ENCODE measurements at regions not wholly inside any gene's neighbourhood (a gene's known extent, or its start where the extent isn't known, plus 50 kb on each side); places are given as distances from the start of the nearest gene placed in this dataset.
"Not testable (repeated sequence)": the region's sequence is repeated elsewhere in the genome, so short reads cannot be mapped to it uniquely, and the experiment has no call there.

GRCh38 chr20:57996465-57996864, 232.0 kb downstream of the ANKRD60 start:
- DNase-seq, result no peak

DNA sequence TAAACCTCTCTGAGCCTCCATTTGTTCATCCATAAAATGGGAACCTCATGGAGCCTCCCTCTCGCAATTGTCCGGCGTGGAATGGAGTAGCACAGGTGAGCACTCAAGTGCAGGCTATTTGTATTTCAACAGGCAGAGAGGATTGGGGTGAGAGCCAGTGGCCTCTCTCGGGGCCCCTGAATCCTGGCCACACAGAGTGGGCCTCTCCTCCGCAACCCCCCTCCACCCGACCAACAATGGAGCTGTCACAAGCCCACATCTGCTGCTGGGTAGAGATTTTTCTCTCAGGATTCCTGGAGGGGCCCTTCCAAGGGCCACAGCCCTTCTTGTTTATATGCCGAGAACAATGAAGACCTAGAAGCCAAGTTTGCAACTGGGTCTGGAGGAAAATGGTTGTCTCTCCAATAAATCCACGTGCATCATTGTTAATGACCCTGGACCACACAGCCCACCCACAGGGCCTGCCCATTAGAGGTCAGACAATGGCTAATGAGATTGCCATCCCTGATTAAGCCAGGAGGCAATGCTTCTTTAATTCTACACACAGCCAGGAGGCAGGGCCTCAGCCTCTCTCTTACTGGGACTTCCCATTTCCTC, 233.0 kb downstream of the ANKRD60 start:
- no peak for DNase-seq

DNA sequence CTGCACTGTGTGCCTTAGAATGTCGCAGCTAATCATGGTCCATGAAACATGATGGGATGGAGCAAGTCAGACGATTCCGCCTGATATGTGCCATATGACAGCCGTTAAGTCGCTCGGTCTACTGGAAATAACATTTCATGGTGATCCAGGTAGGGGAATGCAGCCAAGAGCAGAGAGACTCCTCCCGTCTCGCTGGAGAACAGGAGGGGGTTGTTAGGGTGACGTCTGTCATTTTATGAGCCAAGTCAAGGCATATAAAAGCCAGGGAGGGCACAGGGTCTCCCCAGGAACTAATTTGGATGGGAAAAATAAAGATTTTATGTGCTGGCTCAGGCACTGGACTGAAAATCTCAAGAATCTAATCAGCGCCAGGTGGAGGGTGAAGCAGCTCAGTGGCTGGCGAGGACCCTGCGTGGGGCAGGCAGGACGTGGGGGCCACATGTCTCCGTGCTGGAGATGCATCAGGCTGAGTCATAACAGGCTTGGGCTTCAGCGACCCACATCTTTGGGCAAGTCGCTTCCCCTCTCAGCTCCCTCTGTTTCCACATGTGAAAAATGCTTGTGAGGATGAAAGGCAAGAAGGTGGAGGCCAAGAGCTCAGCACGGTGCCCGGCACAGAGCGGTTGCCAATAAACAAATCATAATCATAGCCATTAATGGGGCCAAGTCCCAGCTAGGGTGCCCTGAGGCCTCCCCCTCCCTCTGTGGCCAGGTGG, 234.6 kb downstream of the ANKRD60 start:
- peak; percentile 76 for DNase-seq

DNA sequence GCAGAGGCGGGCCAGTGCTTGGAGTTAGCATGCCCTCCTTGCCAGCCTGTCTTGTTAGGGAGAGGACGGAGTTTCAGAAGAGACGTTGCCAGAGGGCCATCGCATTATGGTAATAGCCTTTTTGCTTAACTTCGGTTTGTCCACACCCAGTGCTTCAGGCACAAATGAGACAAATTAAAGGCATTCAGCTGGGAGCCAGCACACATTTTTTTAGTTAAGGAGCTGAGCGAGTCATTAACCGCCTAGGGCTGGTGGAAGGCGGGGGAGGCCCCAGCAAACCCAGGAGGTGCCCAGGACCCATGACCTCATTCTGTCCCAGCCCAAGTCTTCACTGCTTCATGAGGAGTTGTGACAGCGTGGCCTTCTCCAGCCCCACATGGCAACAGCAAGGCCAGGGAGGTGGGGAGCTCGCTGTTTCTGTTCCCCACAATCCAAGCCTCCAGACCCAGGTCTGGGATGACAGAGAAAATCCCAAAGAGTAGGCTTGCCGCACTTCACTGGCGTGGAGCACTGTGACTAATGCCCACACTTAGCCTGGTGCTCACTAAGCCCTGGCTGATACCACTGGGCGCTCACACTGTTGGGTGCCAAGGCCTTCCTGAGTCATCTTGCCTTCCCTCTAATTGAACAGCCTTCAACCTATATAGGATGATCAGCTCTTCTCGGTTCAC, 237.1 kb downstream of the ANKRD60 start:
- no peak for DNase-seq

GRCh38 chr20:57990396-57990987, 238.0 kb downstream of the ANKRD60 start:
- DNase-seq, result no peak

DNA sequence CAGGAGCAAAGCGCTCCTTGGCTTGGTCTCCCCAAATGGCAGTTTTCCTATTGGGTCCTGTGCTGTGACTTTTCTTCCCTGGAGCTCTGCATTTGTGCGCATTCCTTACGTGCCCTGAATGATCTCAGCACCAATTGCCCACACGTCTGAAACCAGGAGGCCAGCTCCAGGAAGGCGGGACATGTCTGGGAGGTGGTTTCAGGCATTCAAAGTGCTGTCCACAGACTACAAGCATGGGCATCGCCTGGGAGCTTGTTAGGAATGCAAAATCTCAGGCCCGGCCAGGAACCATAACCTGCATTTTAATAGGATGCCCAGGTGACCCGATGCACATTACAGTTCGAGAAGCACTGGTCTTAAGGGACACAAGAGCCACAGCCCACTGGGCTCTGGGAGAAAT, 239.6 kb downstream of the ANKRD60 start:
- no peak for DNase-seq

- no peak for DNase-seq
Observed at GRCh38 chr20:57988422-57988821, 240.0 kb downstream of the ANKRD60 start.

GRCh38 chr20:57987659-57988058, 240.8 kb downstream of the ANKRD60 start:
- DNase-seq, result no peak

DNA sequence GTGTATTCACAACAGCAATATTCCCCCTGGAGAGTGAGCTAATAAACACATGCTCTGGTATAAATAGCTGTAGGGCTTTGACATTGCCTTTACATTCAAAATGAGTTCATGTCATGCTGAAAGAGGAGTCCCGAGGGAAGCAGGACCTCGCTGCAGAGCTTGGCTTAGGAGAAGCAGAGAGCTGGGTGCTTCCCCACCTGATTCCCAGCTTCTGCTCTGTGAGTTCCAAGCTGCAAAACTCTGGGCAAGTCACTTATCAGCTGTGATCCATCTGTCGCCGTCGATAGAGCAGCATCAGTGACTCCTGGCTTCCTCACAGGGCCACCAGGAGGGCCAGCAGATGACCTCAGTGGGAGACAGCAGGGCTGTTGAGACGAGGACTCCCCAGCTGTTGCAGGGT, 241.8 kb downstream of the ANKRD60 start:
- no peak for DNase-seq

DNA sequence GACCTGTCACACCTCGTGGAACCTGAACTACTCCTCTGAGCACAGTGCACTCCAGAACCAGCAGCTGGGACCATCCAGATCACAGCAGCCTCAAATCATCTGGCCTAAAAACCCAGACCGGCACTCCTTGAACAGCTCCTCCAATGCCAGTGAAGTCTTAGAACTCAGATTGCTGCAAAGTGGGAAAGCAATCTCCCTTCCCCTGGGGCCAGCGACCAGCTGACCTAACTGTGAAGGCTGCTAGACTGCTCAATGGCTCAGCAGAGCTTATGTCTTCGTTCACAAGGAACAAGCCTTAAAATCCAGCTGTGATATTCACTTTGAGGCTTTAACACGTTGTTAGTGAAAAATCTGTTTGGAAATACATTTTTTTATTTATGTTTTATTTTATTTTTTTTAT, 243.2 kb downstream of the ANKRD60 start:
- DNase-seq, result no peak

GRCh38 chr20:57983082-57983481, 245.4 kb downstream of the ANKRD60 start:
- DNase-seq, result no peak

GRCh38 chr20:57980506-57980905, 247.9 kb downstream of the ANKRD60 start:
- DNase-seq, result no peak

DNA sequence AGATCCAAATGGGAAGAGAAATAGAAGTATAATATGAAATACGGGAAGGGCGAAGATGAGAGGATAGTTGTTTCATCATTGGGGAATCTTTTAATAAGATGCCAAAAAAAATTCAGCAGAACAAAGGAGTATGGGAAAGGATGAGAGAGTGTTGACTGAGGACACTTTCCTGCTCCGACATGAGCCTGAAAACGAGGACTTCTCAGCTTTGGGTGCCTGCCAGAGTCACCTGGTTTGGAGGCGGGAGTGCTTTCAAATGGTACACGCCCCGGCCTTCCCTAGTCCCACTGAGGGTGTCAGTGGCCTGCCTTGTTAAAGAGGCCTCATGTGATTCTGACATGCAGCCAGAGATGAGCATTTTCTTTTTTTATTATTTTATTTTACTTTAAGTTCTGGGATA, 250.9 kb downstream of the ANKRD60 start:
- no peak for DNase-seq

DNA sequence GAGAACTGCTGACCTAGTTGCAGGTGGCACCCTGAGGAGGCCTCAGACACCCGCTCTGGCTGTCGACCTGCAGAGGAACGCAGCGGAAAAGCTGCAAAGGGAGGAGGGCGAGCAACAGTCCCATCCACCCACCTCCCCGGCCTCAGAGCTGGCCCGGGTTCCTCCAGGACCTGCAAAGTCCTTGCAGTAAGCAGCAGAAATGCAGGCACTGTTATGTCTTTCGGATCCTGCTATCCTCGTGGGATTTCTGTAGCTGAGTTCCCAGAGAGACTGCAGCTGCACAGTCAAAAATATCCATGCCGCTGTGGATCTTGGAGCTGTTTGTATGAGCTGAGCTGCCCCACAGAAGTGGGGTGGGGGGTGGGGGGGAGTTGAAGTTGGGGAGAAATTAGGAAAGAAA, 251.3 kb downstream of the ANKRD60 start:
- DNase-seq, result no peak

DNA sequence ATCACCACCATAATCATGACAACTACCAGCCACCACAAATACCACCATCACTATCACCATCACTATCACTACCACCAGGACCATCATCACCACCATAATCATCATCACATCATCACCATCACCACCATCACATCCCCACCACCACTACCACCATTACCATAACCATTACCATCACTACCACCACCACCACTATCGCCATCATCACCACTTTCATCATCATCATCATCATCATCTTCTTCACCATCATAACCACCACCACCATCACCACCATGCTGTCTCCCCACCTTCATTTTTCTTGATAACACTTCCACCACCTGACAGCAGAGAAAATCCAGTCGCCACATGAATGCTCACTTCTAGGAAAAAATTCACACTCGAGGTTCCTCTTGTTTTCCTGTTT, 253.6 kb downstream of the ANKRD60 start:
- no peak for DNase-seq

- no peak for DNase-seq
Observed at GRCh38 chr20:57973886-57974285, 254.6 kb downstream of the ANKRD60 start.

- DNase-seq, result not testable (repeated sequence)
Observed at GRCh38 chr20:57971583-57971982, 256.9 kb downstream of the ANKRD60 start.

GRCh38 chr20:57970856-57971255, 257.6 kb downstream of the ANKRD60 start:
- no peak for DNase-seq

DNA sequence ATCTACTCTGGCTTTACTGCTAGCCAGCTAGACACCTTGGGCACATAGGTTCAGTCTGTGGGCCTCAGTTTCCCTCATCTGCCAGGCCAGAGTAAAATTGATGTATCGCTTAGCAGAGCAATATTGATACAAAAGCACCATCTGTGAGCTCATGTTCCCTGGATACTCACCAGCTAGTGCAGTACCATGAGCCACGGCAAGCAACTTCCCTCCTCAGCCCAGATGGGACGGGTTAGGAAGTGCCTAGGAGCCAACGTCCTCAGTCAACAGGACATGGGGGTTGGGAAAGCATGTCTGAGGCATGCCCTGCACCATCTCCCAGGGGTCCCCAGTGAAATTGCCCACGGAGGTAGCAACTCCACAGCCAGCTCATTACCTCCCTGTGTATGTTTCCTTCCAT, 258.3 kb downstream of the ANKRD60 start:
- DNase-seq, result no peak

DNA sequence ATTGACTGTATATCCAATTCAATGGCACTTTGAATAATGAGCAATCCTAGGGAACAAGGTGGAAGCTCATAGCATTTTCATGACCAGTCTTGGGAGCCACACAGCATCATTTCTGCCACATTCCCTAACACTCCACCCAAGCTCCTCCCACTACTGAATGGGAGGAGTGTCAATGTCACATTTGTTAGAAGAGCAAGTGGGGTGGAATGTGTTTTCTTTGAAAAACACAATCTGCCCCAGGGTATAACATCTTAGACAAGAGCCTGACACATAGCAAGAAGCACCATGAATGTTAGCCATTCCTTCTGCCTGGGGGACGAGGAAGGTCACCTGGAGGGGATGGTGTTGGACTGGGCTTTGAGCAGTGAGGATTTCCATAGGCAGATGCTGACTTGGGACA, 258.3 kb upstream of the PMEPA1 start:
- DNase-seq, result no peak

DNA sequence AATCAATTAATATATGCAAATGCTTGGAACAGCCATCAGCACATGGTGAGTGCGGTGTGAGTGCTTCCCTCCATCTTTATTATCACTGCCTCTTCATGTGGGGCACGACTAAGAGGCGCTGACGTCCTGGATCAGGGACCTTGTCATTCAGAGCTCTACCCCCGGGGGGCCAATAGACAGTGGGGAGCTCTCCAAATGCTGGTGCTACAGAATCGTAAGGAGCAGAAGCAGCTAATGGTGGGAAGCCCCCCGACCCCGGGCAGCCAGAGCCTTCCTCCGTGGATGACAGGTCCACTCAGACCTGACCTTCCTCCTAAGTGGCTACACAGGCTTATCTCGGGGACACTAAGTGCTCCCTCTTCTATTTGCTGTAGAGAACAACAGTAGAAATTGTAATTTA, 257.5 kb upstream of the PMEPA1 start:
- no peak for DNase-seq

GRCh38 chr20:57966620-57967019, 256.8 kb upstream of the PMEPA1 start:
- DNase-seq, result no peak

DNA sequence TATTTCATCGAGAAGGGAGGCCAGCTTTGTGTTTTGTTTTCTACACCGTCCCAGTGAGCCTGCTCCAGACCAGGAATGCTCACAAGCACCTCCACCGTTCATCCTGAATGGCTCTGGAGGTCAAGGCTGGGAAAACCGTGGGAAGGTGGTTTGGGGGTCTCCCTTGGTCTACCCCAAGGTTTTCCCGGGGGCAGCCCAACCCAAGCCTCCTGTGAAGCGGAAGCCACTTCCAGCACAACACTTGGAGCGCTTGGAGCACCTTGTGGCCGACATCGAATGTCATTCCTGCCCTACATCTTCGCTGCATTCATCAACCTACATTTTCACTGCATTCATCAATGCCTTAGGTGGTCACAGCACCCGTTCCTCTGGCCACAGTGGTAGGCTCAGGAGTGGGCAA, 255.6 kb upstream of the PMEPA1 start:
- no peak for DNase-seq

All from NCI-H1694 (cell line).